ENCODE measurements at regions not wholly inside any gene's neighbourhood (a gene's known extent, or its start where the extent isn't known, plus 50 kb on each side); places are given as distances from the start of the nearest gene placed in this dataset.

- no peak for TF ChIP-seq POLR2A (IDR thresholded peaks at IDR 0.05)
- TF ChIP-seq, protein P1, sequence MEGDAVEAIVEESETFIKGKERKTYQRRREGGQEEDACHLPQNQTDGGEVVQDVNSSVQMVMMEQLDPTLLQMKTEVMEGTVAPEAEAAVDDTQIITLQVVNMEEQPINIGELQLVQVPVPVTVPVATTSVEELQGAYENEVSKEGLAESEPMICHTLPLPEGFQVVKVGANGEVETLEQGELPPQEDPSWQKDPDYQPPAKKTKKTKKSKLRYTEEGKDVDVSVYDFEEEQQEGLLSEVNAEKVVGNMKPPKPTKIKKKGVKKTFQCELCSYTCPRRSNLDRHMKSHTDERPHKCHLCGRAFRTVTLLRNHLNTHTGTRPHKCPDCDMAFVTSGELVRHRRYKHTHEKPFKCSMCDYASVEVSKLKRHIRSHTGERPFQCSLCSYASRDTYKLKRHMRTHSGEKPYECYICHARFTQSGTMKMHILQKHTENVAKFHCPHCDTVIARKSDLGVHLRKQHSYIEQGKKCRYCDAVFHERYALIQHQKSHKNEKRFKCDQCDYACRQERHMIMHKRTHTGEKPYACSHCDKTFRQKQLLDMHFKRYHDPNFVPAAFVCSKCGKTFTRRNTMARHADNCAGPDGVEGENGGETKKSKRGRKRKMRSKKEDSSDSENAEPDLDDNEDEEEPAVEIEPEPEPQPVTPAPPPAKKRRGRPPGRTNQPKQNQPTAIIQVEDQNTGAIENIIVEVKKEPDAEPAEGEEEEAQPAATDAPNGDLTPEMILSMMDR (IDR thresholded peaks at IDR 0.05) = no peak
Measured at GRCh38 chr10:47239211-47239610, 60.8 kb upstream of the GDF10 start.
